NCI-H2196 treated with DMSO at 0.1 percent for 48 hours (cell line): ENCODE measurements at regions not wholly inside any gene's neighbourhood (a gene's known extent, or its start where the extent isn't known, plus 50 kb on each side); places are given as distances from the start of the nearest gene placed in this dataset.
"Not testable (repeated sequence)": the region's sequence is repeated elsewhere in the genome, so short reads cannot be mapped to it uniquely, and the experiment has no call there.

ENCODE experiments used
- DNase-seq: peaks from one replicate; lab custom pipeline; 2025; ENCODE audit not compliant: unreplicated experiment; lab: John Stamatoyannopoulos, UW

GRCh38 chr2:120647487-120647886 is 88.2 kb upstream of the GLI2 start:
- no peak for DNase-seq

GRCh38 chr2:120649381-120649780 is 86.3 kb upstream of the GLI2 start:
- DNase-seq = not testable (repeated sequence)

- DNase-seq = no peak
Observed at GRCh38 chr2:120650022-120650644, 85.5 kb upstream of the GLI2 start.

GRCh38 chr2:120651818-120652217 is 83.8 kb upstream of the GLI2 start:
- DNase-seq = no peak

GRCh38 chr2:120653046-120653445 is 82.6 kb upstream of the GLI2 start:
- DNase-seq = no peak

GRCh38 chr2:120653871-120654270 is 81.8 kb upstream of the GLI2 start:
- DNase-seq = no peak

- DNase-seq = no peak
Observed at GRCh38 chr2:120654381-120655134, 81.1 kb upstream of the GLI2 start.

GRCh38 chr2:120656273-120656950 is 79.3 kb upstream of the GLI2 start:
- no peak for DNase-seq

GRCh38 chr2:120658042-120658769 is 77.5 kb upstream of the GLI2 start:
- DNase-seq = no peak

- no peak for DNase-seq
Observed at GRCh38 chr2:120658770-120659158, 76.9 kb upstream of the GLI2 start.

GRCh38 chr2:120659275-120659977 is 76.2 kb upstream of the GLI2 start:
- DNase-seq = no peak

- DNase-seq = no peak
Observed at GRCh38 chr2:120660056-120660694, 75.5 kb upstream of the GLI2 start.

GRCh38 chr2:120660771-120661459 is 74.8 kb upstream of the GLI2 start:
- DNase-seq = no peak

GRCh38 chr2:120661551-120661950 is 74.1 kb upstream of the GLI2 start:
- no peak for DNase-seq

- no peak for DNase-seq
Observed at GRCh38 chr2:120662046-120662445, 73.6 kb upstream of the GLI2 start.

- no peak for DNase-seq
Observed at GRCh38 chr2:120662746-120663145, 72.9 kb upstream of the GLI2 start.

GRCh38 chr2:120666433-120666832 is 69.2 kb upstream of the GLI2 start:
- DNase-seq = no peak

GRCh38 chr2:120667981-120668380 is 67.7 kb upstream of the GLI2 start:
- no peak for DNase-seq

- no peak for DNase-seq
Observed at GRCh38 chr2:120669121-120669952, 66.3 kb upstream of the GLI2 start.
